Erythroblast (primary cell): ENCODE measurements at regions not wholly inside any gene's neighbourhood (a gene's known extent, or its start where the extent isn't known, plus 50 kb on each side); places are given as distances from the start of the nearest gene placed in this dataset.

Source experiments
- GATA1 ChIP-seq: IDR thresholded peaks from 2 replicates; pipeline ENCODE4 v1.6.1; 2011; ENCODE audit warnings: low read depth, mild to moderate bottlenecking, control low read depth, low read length, moderate library complexity
- POLR2A ChIP-seq: IDR thresholded peaks from 2 replicates; pipeline ENCODE4 v1.6.1; 2011; ENCODE audit warnings: mild to moderate bottlenecking, low read length

DNA sequence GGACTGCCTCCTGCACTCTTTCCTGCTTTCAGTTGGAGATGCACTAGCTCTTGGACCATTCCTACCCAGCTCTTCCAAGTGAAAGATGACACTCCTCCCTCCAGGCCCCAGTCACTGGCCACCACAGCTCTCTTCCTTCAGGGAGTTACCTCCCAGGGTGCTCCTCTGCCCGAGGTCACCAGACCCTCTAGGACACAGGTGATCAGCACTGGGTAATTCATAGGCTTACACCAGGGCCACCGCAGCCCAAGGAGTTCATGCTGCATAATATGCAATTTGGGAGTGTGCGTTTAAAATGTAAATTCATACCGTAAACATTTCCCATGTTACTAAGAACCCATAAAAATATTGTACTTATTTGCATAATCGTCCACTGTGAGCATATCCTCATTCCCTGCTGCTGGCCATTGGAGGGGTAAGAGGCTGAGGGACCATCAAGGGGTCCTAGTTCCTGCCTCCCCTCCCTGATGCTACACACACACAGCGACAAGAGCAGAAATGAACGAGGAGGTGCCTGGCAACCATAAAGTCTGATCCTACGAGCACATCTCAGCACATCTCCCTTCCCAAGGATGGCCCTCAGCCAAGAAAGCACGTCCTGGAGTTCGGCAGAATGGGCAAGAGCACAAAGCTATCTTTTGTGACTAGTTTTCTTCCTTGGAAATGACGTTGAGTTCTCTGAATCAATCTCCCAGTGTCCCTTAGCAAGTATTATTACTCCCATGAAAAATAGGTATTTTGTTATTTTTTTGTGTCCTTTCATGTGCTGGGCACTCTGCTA is 222.9 kb upstream of the RAB4A start:
- TF ChIP-seq POLR2A (no peak), GATA1 (no peak)
